ENCODE measurements at regions not wholly inside any gene's neighbourhood (a gene's known extent, or its start where the extent isn't known, plus 50 kb on each side); places are given as distances from the start of the nearest gene placed in this dataset.
A peak's percentile ranks its signal among the peaks of the same experiment; 100 is the strongest.

- H3K36me3 ChIP-seq (ENCODE audit: insufficient read depth, low read length) = no peaks in the 10 kb centered on the region
- ChIA-PET POLR2A (ENCODE audit: partially characterized antibody) (no interaction called here), CTCF (ENCODE audit: partially characterized antibody) (no interaction called here)
- no peaks in the 10 kb centered on the region for H3K9me3 ChIP-seq (ENCODE audit: control insufficient read depth in 1 of 2, low read length in 2 of 2)
- DNase-seq = no peak
- no peaks in the 10 kb centered on the region for H3K9me3 Mint-ChIP-seq
- peaks cover 7 to 18% of the 10 kb centered on the region in 2 donors for H3K27me3 Mint-ChIP-seq
- H3K4me1 ChIP-seq (ENCODE audit: insufficient read depth, low read length) = no peaks in the 10 kb centered on the region
- intact Hi-C loops (cut with micrococcal nuclease) = no loop called here
- no peak overlapping the region for H3K4me3 Mint-ChIP-seq
- peaks cover 0 to 4% (median under 1%) of the 10 kb centered on the region in 4 donors for H3K4me1 Mint-ChIP-seq
- H3K36me3 Mint-ChIP-seq = no peaks in the 10 kb centered on the region
- H3K27me3 ChIP-seq (ENCODE audit: insufficient read depth, low read length) = no peaks in the 10 kb centered on the region
- H3K27ac Mint-ChIP-seq = peak overlapping the region in 1 of 7 donors; percentile 76
- H3K4me3 ChIP-seq (ENCODE audit: low read length in 2 of 2) = no peak overlapping the region
- H3K27ac ChIP-seq (ENCODE audit: low read depth, low read length) = no peak overlapping the region
These were observed 126.1 kb upstream of the NECTIN1 start for GRCh38 chr11:119855066-119855465.

GRCh38 chr11:119854521-119854920, 125.5 kb upstream of the NECTIN1 start:
- H3K36me3 ChIP-seq (ENCODE audit: insufficient read depth, low read length) = no peaks in the 10 kb centered on the region
- no peak overlapping the region for H3K27ac ChIP-seq (ENCODE audit: low read depth, low read length)
- Mint-ChIP-seq H3K9me3 (no peaks in the 10 kb centered on the region), H3K27me3 (peaks cover 7 to 18% of the 10 kb centered on the region in 2 donors), H3K4me1 (peaks cover 0 to 4% (median under 1%) of the 10 kb centered on the region in 4 donors), H3K4me3 (no peak overlapping the region), H3K27ac (peak overlapping the region in 1 of 7 donors; percentile 10), H3K36me3 (no peaks in the 10 kb centered on the region)
- H3K4me1 ChIP-seq (ENCODE audit: insufficient read depth, low read length) = no peaks in the 10 kb centered on the region
- no peak overlapping the region for H3K4me3 ChIP-seq (ENCODE audit: low read length in 2 of 2)
- ChIA-PET CTCF (ENCODE audit: partially characterized antibody) (no interaction called here), POLR2A (ENCODE audit: partially characterized antibody) (no interaction called here)
- H3K27me3 ChIP-seq (ENCODE audit: insufficient read depth, low read length) = no peaks in the 10 kb centered on the region
- intact Hi-C loops (cut with micrococcal nuclease) = no loop called here
- DNase-seq = no peak
- no peaks in the 10 kb centered on the region for H3K9me3 ChIP-seq (ENCODE audit: control insufficient read depth in 1 of 2, low read length in 2 of 2)

- Mint-ChIP-seq H3K9me3 (peaks cover 0 to 2% (median 0%) of the 10 kb centered on the region in 8 donors), H3K36me3 (no peaks in the 10 kb centered on the region), H3K4me1 (peaks cover 0 to 4% (median under 1%) of the 10 kb centered on the region in 4 donors), H3K4me3 (no peak overlapping the region), H3K27me3 (peaks cover 5 to 18% of the 10 kb centered on the region in 2 donors), H3K27ac (peak overlapping the region in 2 of 7 donors; percentile 8 to 38)
- H3K27ac ChIP-seq (ENCODE audit: low read depth, low read length) = no peak overlapping the region
- no peaks in the 10 kb centered on the region for H3K4me1 ChIP-seq (ENCODE audit: insufficient read depth, low read length)
- CTCF ChIA-PET (ENCODE audit: partially characterized antibody) = no interaction called here
- POLR2A ChIA-PET (ENCODE audit: partially characterized antibody) = no interaction called here
- DNase-seq = no peak
- H3K9me3 ChIP-seq (ENCODE audit: control insufficient read depth in 1 of 2, low read length in 2 of 2) = no peaks in the 10 kb centered on the region
- H3K27me3 ChIP-seq (ENCODE audit: insufficient read depth, low read length) = no peaks in the 10 kb centered on the region
- intact Hi-C loops (cut with micrococcal nuclease) = no loop called here
- no peaks in the 10 kb centered on the region for H3K36me3 ChIP-seq (ENCODE audit: insufficient read depth, low read length)
- H3K4me3 ChIP-seq (ENCODE audit: low read length in 2 of 2) = no peak overlapping the region
These were observed 124.8 kb upstream of the NECTIN1 start for GRCh38 chr11:119853581-119854360.

- Histone ChIP-seq H3K9me3 (ENCODE audit: control insufficient read depth in 1 of 2, low read length in 2 of 2) (no peaks in the 10 kb centered on the region), H3K36me3 (ENCODE audit: insufficient read depth, low read length) (no peaks in the 10 kb centered on the region), H3K27me3 (ENCODE audit: insufficient read depth, low read length) (no peaks in the 10 kb centered on the region), H3K4me3 (ENCODE audit: low read length in 2 of 2) (no peak overlapping the region), H3K27ac (ENCODE audit: low read depth, low read length) (no peak overlapping the region), H3K4me1 (ENCODE audit: insufficient read depth, low read length) (no peaks in the 10 kb centered on the region)
- H3K4me1 Mint-ChIP-seq = peaks cover 0 to 4% (median under 1%) of the 10 kb centered on the region in 4 donors
- no peak overlapping the region for H3K4me3 Mint-ChIP-seq
- no peak for DNase-seq
- peaks cover 0 to 2% (median 0%) of the 10 kb centered on the region in 8 donors for H3K9me3 Mint-ChIP-seq
- ChIA-PET CTCF (ENCODE audit: partially characterized antibody) (no interaction called here), POLR2A (ENCODE audit: partially characterized antibody) (no interaction called here)
- intact Hi-C loops (cut with micrococcal nuclease) = no loop called here
- H3K27ac Mint-ChIP-seq = no peak overlapping the region
- H3K27me3 Mint-ChIP-seq = peaks cover 4 to 10% of the 10 kb centered on the region in 2 donors
- no peaks in the 10 kb centered on the region for H3K36me3 Mint-ChIP-seq
These were observed 123.7 kb upstream of the NECTIN1 start for GRCh38 chr11:119852741-119853140.

- H3K27ac Mint-ChIP-seq = no peak overlapping the region
- POLR2A ChIA-PET (ENCODE audit: partially characterized antibody) = no interaction called here
- no peak overlapping the region for H3K4me3 Mint-ChIP-seq
- no peaks in the 10 kb centered on the region for H3K36me3 ChIP-seq (ENCODE audit: insufficient read depth, low read length)
- H3K4me1 Mint-ChIP-seq = peaks cover 0 to 4% (median under 1%) of the 10 kb centered on the region in 4 donors
- H3K4me1 ChIP-seq (ENCODE audit: insufficient read depth, low read length) = no peaks in the 10 kb centered on the region
- CTCF ChIA-PET (ENCODE audit: partially characterized antibody) = no interaction called here
- no peaks in the 10 kb centered on the region for H3K9me3 ChIP-seq (ENCODE audit: control insufficient read depth in 1 of 2, low read length in 2 of 2)
- peaks cover 0 to 7% (median 1%) of the 10 kb centered on the region in 8 donors for H3K9me3 Mint-ChIP-seq
- no peaks in the 10 kb centered on the region for H3K36me3 Mint-ChIP-seq
- no peak for DNase-seq
- no peaks in the 10 kb centered on the region for H3K27me3 ChIP-seq (ENCODE audit: insufficient read depth, low read length)
- H3K27me3 Mint-ChIP-seq = peaks cover 2% of the 10 kb centered on the region in 2 donors
- no peak overlapping the region for H3K4me3 ChIP-seq (ENCODE audit: low read length in 2 of 2)
- intact Hi-C loops (cut with micrococcal nuclease) = no loop called here
- no peak overlapping the region for H3K27ac ChIP-seq (ENCODE audit: low read depth, low read length)
These were observed 121.9 kb upstream of the NECTIN1 start for GRCh38 chr11:119850822-119851409.

- Mint-ChIP-seq H3K36me3 (no peaks in the 10 kb centered on the region), H3K9me3 (peaks cover 0 to 7% (median 1%) of the 10 kb centered on the region in 8 donors), H3K27me3 (peaks cover 0 to 2% of the 10 kb centered on the region in 2 donors), H3K27ac (no peak overlapping the region), H3K4me1 (peaks cover 0 to 4% (median under 1%) of the 10 kb centered on the region in 4 donors), H3K4me3 (no peak overlapping the region)
- ChIA-PET CTCF (ENCODE audit: partially characterized antibody) (no interaction called here), POLR2A (ENCODE audit: partially characterized antibody) (no interaction called here)
- Histone ChIP-seq H3K9me3 (ENCODE audit: control insufficient read depth in 1 of 2, low read length in 2 of 2) (no peaks in the 10 kb centered on the region), H3K27ac (ENCODE audit: low read depth, low read length) (no peak overlapping the region), H3K36me3 (ENCODE audit: insufficient read depth, low read length) (no peaks in the 10 kb centered on the region), H3K4me1 (ENCODE audit: insufficient read depth, low read length) (no peaks in the 10 kb centered on the region), H3K27me3 (ENCODE audit: insufficient read depth, low read length) (no peaks in the 10 kb centered on the region), H3K4me3 (ENCODE audit: low read length in 2 of 2) (no peak overlapping the region)
- DNase-seq = no peak
- intact Hi-C loops (cut with micrococcal nuclease) = no loop called here
These were observed 120.9 kb upstream of the NECTIN1 start for GRCh38 chr11:119849872-119850271.

- peaks cover 0 to 7% (median 1%) of the 10 kb centered on the region in 8 donors for H3K9me3 Mint-ChIP-seq
- Histone ChIP-seq H3K27ac (ENCODE audit: low read depth, low read length) (no peak overlapping the region), H3K4me3 (ENCODE audit: low read length in 2 of 2) (no peak overlapping the region), H3K36me3 (ENCODE audit: insufficient read depth, low read length) (no peaks in the 10 kb centered on the region), H3K4me1 (ENCODE audit: insufficient read depth, low read length) (no peaks in the 10 kb centered on the region), H3K27me3 (ENCODE audit: insufficient read depth, low read length) (no peaks in the 10 kb centered on the region), H3K9me3 (ENCODE audit: control insufficient read depth in 1 of 2, low read length in 2 of 2) (no peaks in the 10 kb centered on the region)
- no peaks in the 10 kb centered on the region for H3K4me1 Mint-ChIP-seq
- intact Hi-C loops (cut with micrococcal nuclease) = no loop called here
- H3K4me3 Mint-ChIP-seq = no peak overlapping the region
- H3K27ac Mint-ChIP-seq = no peak overlapping the region
- ChIA-PET CTCF (ENCODE audit: partially characterized antibody) (no interaction called here), POLR2A (ENCODE audit: partially characterized antibody) (no interaction called here)
- no peak for DNase-seq
- H3K27me3 Mint-ChIP-seq = peaks cover 0 to 7% of the 10 kb centered on the region in 2 donors
- H3K36me3 Mint-ChIP-seq = no peaks in the 10 kb centered on the region
These were observed 118.9 kb upstream of the NECTIN1 start for GRCh38 chr11:119847853-119848252.
